Neural cell (in vitro differentiated cells): ENCODE measurements at regions not wholly inside any gene's neighbourhood (a gene's known extent, or its start where the extent isn't known, plus 50 kb on each side); places are given as distances from the start of the nearest gene placed in this dataset.

Experiments used
- H2AFZ ChIP-seq: fragments of 200-600, 300-800 bp; sonication (generic), shearing (Covaris generic); 2 replicates; pipeline ENCODE4 v1.6.0; 2014; ENCODE audit warnings: low read depth, mild to moderate bottlenecking, antibody characterized with exemption, low read length, moderate library complexity
- H3F3A ChIP-seq: fragments of 200-600 bp; shearing (Covaris generic); 2 replicates; pipeline ENCODE4 v1.6.1; 2016; ENCODE audit warnings: mild to moderate bottlenecking, moderate library complexity, mixed read lengths, antibody characterized with exemption, low read length; ENCODE audit not compliant: insufficient read depth, poor library complexity, severe bottlenecking
- H3K27ac ChIP-seq: fragments of 200-600, 300-800 bp; sonication (generic), shearing (Covaris generic); 2 replicates; pipeline ENCODE4 v1.5.1; 2014; ENCODE audit warnings: mild to moderate bottlenecking, low read length, moderate library complexity
- H3K27me3 ChIP-seq: fragments of 300-800, 200-600 bp; sonication (generic), shearing (Covaris generic); 2 replicates; pipeline ENCODE4 v1.6.0; 2014; ENCODE audit warnings: mild to moderate bottlenecking, low read depth, low read length, moderate library complexity; ENCODE audit not compliant: insufficient read depth
- H3K36me3 ChIP-seq: fragments of 300-800, 200-600 bp; sonication (generic), shearing (Covaris generic); 2 replicates; pipeline ENCODE4 v1.5.1; 2014; ENCODE audit warnings: mild to moderate bottlenecking, antibody characterized with exemption, low read length, moderate library complexity; ENCODE audit not compliant: insufficient read depth
- H3K4me2 ChIP-seq: fragments of 300-800, 200-600 bp; sonication (generic), shearing (Covaris generic); 2 replicates; pipeline ENCODE4 v1.6.0; 2014; ENCODE audit warnings: mild to moderate bottlenecking, low read length
- H3K4me3 ChIP-seq: fragments of 300-800, 200-600 bp; sonication (generic), shearing (Covaris generic); 2 replicates; pipeline ENCODE4 v1.5.1; 2014; ENCODE audit warnings: mild to moderate bottlenecking, low read length, moderate library complexity
- H3K79me2 ChIP-seq: fragments of 200-600 bp; shearing (Covaris generic); replicated peaks from 2 replicates; pipeline ENCODE4 v1.6.0; 2014; ENCODE audit warnings: mild to moderate bottlenecking, low read length, moderate library complexity; ENCODE audit not compliant: insufficient read depth
- H3K9ac ChIP-seq: fragments of 300-800, 200-600 bp; sonication (generic), shearing (Covaris generic); 2 replicates; pipeline ENCODE4 v1.6.1; 2016; ENCODE audit warnings: mild to moderate bottlenecking, low read length, mixed read lengths
- H3K9me2 ChIP-seq: fragments of 200-600 bp; shearing (Covaris generic); 2 replicates; pipeline ENCODE4 v1.6.1; 2016; ENCODE audit warnings: mild to moderate bottlenecking, low read length, mixed read lengths; ENCODE audit not compliant: insufficient read depth
- H3K9me3 ChIP-seq: fragments of 200-600, 300-800 bp; sonication (generic), shearing (Covaris generic); 2 replicates; pipeline ENCODE4 v1.6.1; 2016; ENCODE audit warnings: mild to moderate bottlenecking, mixed run types, low read length, moderate library complexity, mixed read lengths
- H4K20me1 ChIP-seq: fragments of 200-600 bp; shearing (Covaris generic); 2 replicates; pipeline ENCODE4 v1.6.1; 2016; ENCODE audit warnings: mild to moderate bottlenecking, mixed run types; ENCODE audit not compliant: insufficient read depth
- CTCF ChIP-seq: fragments of 450-650 bp; IDR thresholded peaks from 2 replicates; pipeline ENCODE4 v1.5.1; 2014; ENCODE audit warnings: antibody characterized with exemption, mild to moderate bottlenecking, moderate library complexity; ENCODE audit not compliant: poor library complexity, severe bottlenecking
- EP300 ChIP-seq: fragments of 450-650 bp; conservative IDR thresholded peaks from 2 replicates; pipeline ENCODE4 v1.6.1; 2014; ENCODE audit warnings: antibody characterized with exemption, mild to moderate bottlenecking, moderate library complexity; ENCODE audit not compliant: poor library complexity, severe bottlenecking
- EZH2 ChIP-seq: fragments of 200-600, 300-800 bp; shearing (Covaris generic), sonication (generic); IDR thresholded peaks from 2 replicates; pipeline ENCODE4 v1.6.1; 2014; ENCODE audit warnings: antibody characterized with exemption, low read length, borderline replicate concordance, mild to moderate bottlenecking; ENCODE audit not compliant: insufficient read depth, poor library complexity, severe bottlenecking
- MXI1 ChIP-seq: fragments of 450-650 bp; conservative IDR thresholded peaks from 2 replicates; pipeline ENCODE4 v1.6.1; 2014; ENCODE audit warnings: antibody characterized with exemption, mild to moderate bottlenecking; ENCODE audit not compliant: poor library complexity, severe bottlenecking
- POLR2AphosphoS5 ChIP-seq: IDR thresholded peaks from 2 replicates; pipeline ENCODE4 v1.6.1; 2012
- RAD21 ChIP-seq: fragments of 450-650 bp; conservative IDR thresholded peaks from 2 replicates; pipeline ENCODE4 v1.6.1; 2014; ENCODE audit warnings: antibody characterized with exemption, mild to moderate bottlenecking, moderate library complexity
- REST ChIP-seq: IDR thresholded peaks from 2 replicates; pipeline ENCODE4 v1.6.1; 2012; ENCODE audit warnings: borderline replicate concordance
- SMC3 ChIP-seq: fragments of 450-650 bp; conservative IDR thresholded peaks from 2 replicates; pipeline ENCODE4 v1.6.1; 2014; ENCODE audit warnings: antibody characterized with exemption, mild to moderate bottlenecking, moderate library complexity; ENCODE audit not compliant: poor library complexity
- TAF1 ChIP-seq: IDR thresholded peaks from 2 replicates; pipeline ENCODE4 v1.6.1; 2012; ENCODE audit warnings: low read depth

- no peaks in the 10 kb centered on the region for H3F3A ChIP-seq
- H3K4me3 ChIP-seq, result no peak overlapping the region
- H3K9me3 ChIP-seq, result no peaks in the 10 kb centered on the region
- no peaks in the 10 kb centered on the region for H3K9me2 ChIP-seq
- no peak overlapping the region for H3K9ac ChIP-seq
- no peaks in the 10 kb centered on the region for H4K20me1 ChIP-seq
- H3K36me3 ChIP-seq, result no peaks in the 10 kb centered on the region
- TF ChIP-seq EP300 (no peak), REST (no peak), SMC3 (no peak), EZH2 (no peak), RAD21 (no peak), TAF1 (no peak), POLR2AphosphoS5 (no peak), CTCF (no peak), MXI1 (no peak)
- no peak overlapping the region for H2AFZ ChIP-seq
- H3K79me2 ChIP-seq, result no peaks in the 10 kb centered on the region
- no peak overlapping the region for H3K27ac ChIP-seq
- no peaks in the 10 kb centered on the region for H3K27me3 ChIP-seq
- no peak overlapping the region for H3K4me2 ChIP-seq
Measured at GRCh38 chr1:34425046-34425445, 248.3 kb downstream of the C1orf94 start.

- Histone ChIP-seq H3K9me3 (no peaks in the 10 kb centered on the region), H3F3A (no peaks in the 10 kb centered on the region), H2AFZ (no peak overlapping the region), H3K36me3 (no peaks in the 10 kb centered on the region), H4K20me1 (no peaks in the 10 kb centered on the region), H3K9me2 (no peaks in the 10 kb centered on the region), H3K4me3 (no peak overlapping the region), H3K9ac (no peak overlapping the region), H3K27me3 (no peaks in the 10 kb centered on the region), H3K79me2 (no peaks in the 10 kb centered on the region), H3K27ac (no peak overlapping the region), H3K4me2 (no peak overlapping the region)
- TF ChIP-seq REST, result no peak
- TF ChIP-seq TAF1, result no peak
- TF ChIP-seq SMC3, result no peak
- no peak for TF ChIP-seq EP300
- no peak for TF ChIP-seq RAD21
- no peak for TF ChIP-seq CTCF
- TF ChIP-seq EZH2, result no peak
- TF ChIP-seq MXI1, result no peak
- TF ChIP-seq POLR2AphosphoS5, result no peak
Measured at GRCh38 chr1:34425785-34426184, 249.1 kb downstream of the C1orf94 start.
